DOHH2 (cell line): ENCODE measurements at regions not wholly inside any gene's neighbourhood (a gene's known extent, or its start where the extent isn't known, plus 50 kb on each side); places are given as distances from the start of the nearest gene placed in this dataset.

Experiments
- CTCF ChIP-seq: fragments of 200-600 bp; sonication (generic); IDR thresholded peaks from one replicate; pipeline ENCODE4 v1.5.1; 2014; ENCODE audit warnings: antibody characterized with exemption, mild to moderate bottlenecking, low read depth, low read length; ENCODE audit not compliant: poor library complexity, severe bottlenecking
- EZH2phosphoT487 ChIP-seq: fragments of 200-600 bp; sonication (generic); IDR thresholded peaks from 2 replicates; pipeline ENCODE4 v1.6.1; 2017; ENCODE audit warnings: borderline replicate concordance, mild to moderate bottlenecking, antibody characterized with exemption, low read length, moderate library complexity, mixed read lengths

GRCh38 chr17:55652825-55653224 lies 69.8 kb downstream of the TMEM100 start:
- TF ChIP-seq CTCF (no peak), EZH2phosphoT487 (no peak)
